Glutamatergic neuron (in vitro differentiated cells): ENCODE measurements at regions not wholly inside any gene's neighbourhood (a gene's known extent, or its start where the extent isn't known, plus 50 kb on each side); places are given as distances from the start of the nearest gene placed in this dataset.

ENCODE experiments used
- DNase-seq: peaks from one replicate; pipeline ENCODE4 v3.0.0; 2022
- H3K27ac Mint-ChIP-seq: one replicate; pipeline ENCODE4 v1.8.0; 2020; ENCODE audit warnings: mild to moderate bottlenecking, mixed read lengths, inconsistent platforms; ENCODE audit not compliant: unreplicated experiment
- H3K27me3 Mint-ChIP-seq: one replicate; pipeline ENCODE4 v1.8.0; 2020; ENCODE audit warnings: mild to moderate bottlenecking, moderate library complexity, mixed read lengths, inconsistent platforms; ENCODE audit not compliant: unreplicated experiment
- H3K36me3 Mint-ChIP-seq: one replicate; pipeline ENCODE4 v1.8.0; 2020; ENCODE audit warnings: mild to moderate bottlenecking, mixed read lengths, inconsistent platforms; ENCODE audit not compliant: unreplicated experiment
- H3K4me1 Mint-ChIP-seq: one replicate; pipeline ENCODE4 v1.8.0; 2020; ENCODE audit warnings: mild to moderate bottlenecking, low read depth, mixed read lengths, inconsistent platforms; ENCODE audit not compliant: unreplicated experiment
- H3K4me3 Mint-ChIP-seq: one replicate; pipeline ENCODE4 v1.8.0; 2020; ENCODE audit warnings: mild to moderate bottlenecking, mixed read lengths, inconsistent platforms; ENCODE audit not compliant: unreplicated experiment
- H3K9me3 Mint-ChIP-seq: one replicate; pipeline ENCODE4 v1.8.0; 2020; ENCODE audit warnings: mild to moderate bottlenecking, moderate library complexity, mixed read lengths, inconsistent platforms; ENCODE audit not compliant: unreplicated experiment
- CTCF ChIP-seq: fragments of 200-600 bp; sonication (generic); IDR thresholded peaks from one replicate; pipeline ENCODE4 v1.5.0; 2021; ENCODE audit not compliant: partially characterized antibody, unreplicated experiment

GRCh38 chr3:31014317-31015040 is 120.0 kb upstream of the GADL1 start:
- Mint-ChIP-seq H3K27ac (no peak overlapping the region), H3K9me3 (no peaks in the 10 kb centered on the region), H3K36me3 (no peaks in the 10 kb centered on the region), H3K27me3 (peaks cover 2% of the 10 kb centered on the region), H3K4me3 (no peak overlapping the region), H3K4me1 (no peaks in the 10 kb centered on the region)
- no peak for TF ChIP-seq CTCF
- DNase-seq = no peak

- H3K9me3 Mint-ChIP-seq = no peaks in the 10 kb centered on the region
- no peaks in the 10 kb centered on the region for H3K4me1 Mint-ChIP-seq
- H3K27ac Mint-ChIP-seq = no peak overlapping the region
- H3K36me3 Mint-ChIP-seq = no peaks in the 10 kb centered on the region
- H3K4me3 Mint-ChIP-seq = no peak overlapping the region
- peaks cover 2% of the 10 kb centered on the region for H3K27me3 Mint-ChIP-seq
- no peak for TF ChIP-seq CTCF
- DNase-seq = no peak
These were observed 121.7 kb upstream of the GADL1 start for GRCh38 chr3:31016196-31016595.

- H3K4me3 Mint-ChIP-seq = no peak overlapping the region
- no peak for DNase-seq
- no peak for TF ChIP-seq CTCF
- H3K9me3 Mint-ChIP-seq = no peaks in the 10 kb centered on the region
- no peak overlapping the region for H3K27ac Mint-ChIP-seq
- no peaks in the 10 kb centered on the region for H3K36me3 Mint-ChIP-seq
- H3K27me3 Mint-ChIP-seq = no peaks in the 10 kb centered on the region
- no peaks in the 10 kb centered on the region for H3K4me1 Mint-ChIP-seq
These were observed 128.3 kb upstream of the GADL1 start for GRCh38 chr3:31022716-31023115.

- H3K9me3 Mint-ChIP-seq = peaks cover 2% of the 10 kb centered on the region
These were observed 131.1 kb upstream of the GADL1 start for GRCh38 chr3:31025541-31025940.

More at GRCh38 chr3:31025541-31025940, 131.1 kb upstream of the GADL1 start:
- Mint-ChIP-seq H3K4me3 (no peak overlapping the region), H3K27ac (no peak overlapping the region), H3K27me3 (no peaks in the 10 kb centered on the region), H3K4me1 (no peaks in the 10 kb centered on the region), H3K36me3 (no peaks in the 10 kb centered on the region)
- TF ChIP-seq CTCF = no peak
- no peak for DNase-seq
